Femur (tissue), 1 donor: ENCODE measurements at regions not wholly inside any gene's neighbourhood (a gene's known extent, or its start where the extent isn't known, plus 50 kb on each side); places are given as distances from the start of the nearest gene placed in this dataset.

Source experiments
- DNase-seq: peaks from one replicate; pipeline ENCODE4 v3.0.0-alpha.2; 2017

- DNase-seq, result no peak
Observed at GRCh38 chr5:8943301-8943700, 602.6 kb downstream of the SEMA5A start.

GRCh38 chr5:8944005-8944404, 601.9 kb downstream of the SEMA5A start:
- no peak for DNase-seq

GRCh38 chr5:8945972-8946371, 599.9 kb downstream of the SEMA5A start:
- no peak for DNase-seq

- DNase-seq, result no peak
Observed at GRCh38 chr5:8949908-8950307, 596.0 kb downstream of the SEMA5A start.

GRCh38 chr5:8952147-8952546, 593.7 kb downstream of the SEMA5A start:
- DNase-seq, result no peak

GRCh38 chr5:8953016-8953415, 592.9 kb downstream of the SEMA5A start:
- no peak for DNase-seq

- DNase-seq, result no peak
Observed at GRCh38 chr5:8953911-8954438, 591.9 kb downstream of the SEMA5A start.

- no peak for DNase-seq
Observed at GRCh38 chr5:8954801-8955200, 591.1 kb downstream of the SEMA5A start.

GRCh38 chr5:8956659-8957058, 589.2 kb downstream of the SEMA5A start:
- no peak for DNase-seq

GRCh38 chr5:8958602-8959001, 587.3 kb downstream of the SEMA5A start:
- no peak for DNase-seq

GRCh38 chr5:8961219-8961618, 584.7 kb downstream of the SEMA5A start:
- DNase-seq, result no peak

- DNase-seq, result no peak
Observed at GRCh38 chr5:8961956-8962355, 583.9 kb downstream of the SEMA5A start.

- no peak for DNase-seq
Observed at GRCh38 chr5:8981016-8981415, 564.9 kb downstream of the SEMA5A start.

GRCh38 chr5:8981496-8981895, 564.4 kb downstream of the SEMA5A start:
- no peak for DNase-seq

GRCh38 chr5:8984386-8984785, 561.5 kb downstream of the SEMA5A start:
- no peak for DNase-seq
